A673 (cell line): ENCODE measurements at regions not wholly inside any gene's neighbourhood (a gene's known extent, or its start where the extent isn't known, plus 50 kb on each side); places are given as distances from the start of the nearest gene placed in this dataset.

Source experiments
- EZH2 ChIP-seq: fragments of 200-600 bp; sonication (generic); IDR thresholded peaks from 2 replicates; pipeline ENCODE4 v1.6.1; 2017; ENCODE audit warnings: borderline replicate concordance, low read depth, mild to moderate bottlenecking, mixed read lengths, antibody characterized with exemption, low read length; ENCODE audit not compliant: poor library complexity, severe bottlenecking
- TF ChIP-seq, protein P1 (sequence below): fragments of 300-800, 200-600 bp; sonication (generic); conservative IDR thresholded peaks from 2 replicates; pipeline ENCODE4 v1.5.1; 2017; ENCODE audit warnings: low read depth, mild to moderate bottlenecking, antibody characterized with exemption, low read length, moderate library complexity, mixed read lengths

DNA sequence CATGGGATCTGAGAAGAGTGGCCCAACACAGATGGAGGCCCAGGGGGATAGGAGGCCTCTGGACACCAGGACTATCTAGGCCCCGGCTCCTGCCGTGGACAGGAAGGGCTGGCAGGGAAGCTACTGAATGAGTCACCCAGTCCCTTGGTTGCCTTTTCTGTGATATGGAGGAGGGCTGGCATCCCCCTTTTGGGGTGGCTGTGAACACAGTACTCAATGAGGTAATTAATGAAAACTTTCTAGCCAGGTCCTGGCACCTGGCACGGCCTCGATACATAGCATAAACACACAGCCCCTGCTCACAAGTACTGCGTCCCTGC is 163.2 kb downstream of the CHST1 start:
- no peak for TF ChIP-seq EZH2
- TF ChIP-seq, protein P1, sequence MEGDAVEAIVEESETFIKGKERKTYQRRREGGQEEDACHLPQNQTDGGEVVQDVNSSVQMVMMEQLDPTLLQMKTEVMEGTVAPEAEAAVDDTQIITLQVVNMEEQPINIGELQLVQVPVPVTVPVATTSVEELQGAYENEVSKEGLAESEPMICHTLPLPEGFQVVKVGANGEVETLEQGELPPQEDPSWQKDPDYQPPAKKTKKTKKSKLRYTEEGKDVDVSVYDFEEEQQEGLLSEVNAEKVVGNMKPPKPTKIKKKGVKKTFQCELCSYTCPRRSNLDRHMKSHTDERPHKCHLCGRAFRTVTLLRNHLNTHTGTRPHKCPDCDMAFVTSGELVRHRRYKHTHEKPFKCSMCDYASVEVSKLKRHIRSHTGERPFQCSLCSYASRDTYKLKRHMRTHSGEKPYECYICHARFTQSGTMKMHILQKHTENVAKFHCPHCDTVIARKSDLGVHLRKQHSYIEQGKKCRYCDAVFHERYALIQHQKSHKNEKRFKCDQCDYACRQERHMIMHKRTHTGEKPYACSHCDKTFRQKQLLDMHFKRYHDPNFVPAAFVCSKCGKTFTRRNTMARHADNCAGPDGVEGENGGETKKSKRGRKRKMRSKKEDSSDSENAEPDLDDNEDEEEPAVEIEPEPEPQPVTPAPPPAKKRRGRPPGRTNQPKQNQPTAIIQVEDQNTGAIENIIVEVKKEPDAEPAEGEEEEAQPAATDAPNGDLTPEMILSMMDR = no peak
